ENCODE measurements at regions not wholly inside any gene's neighbourhood (a gene's known extent, or its start where the extent isn't known, plus 50 kb on each side); places are given as distances from the start of the nearest gene placed in this dataset.
"Not testable (repeated sequence)": the region's sequence is repeated elsewhere in the genome, so short reads cannot be mapped to it uniquely, and the experiment has no call there.

DNA sequence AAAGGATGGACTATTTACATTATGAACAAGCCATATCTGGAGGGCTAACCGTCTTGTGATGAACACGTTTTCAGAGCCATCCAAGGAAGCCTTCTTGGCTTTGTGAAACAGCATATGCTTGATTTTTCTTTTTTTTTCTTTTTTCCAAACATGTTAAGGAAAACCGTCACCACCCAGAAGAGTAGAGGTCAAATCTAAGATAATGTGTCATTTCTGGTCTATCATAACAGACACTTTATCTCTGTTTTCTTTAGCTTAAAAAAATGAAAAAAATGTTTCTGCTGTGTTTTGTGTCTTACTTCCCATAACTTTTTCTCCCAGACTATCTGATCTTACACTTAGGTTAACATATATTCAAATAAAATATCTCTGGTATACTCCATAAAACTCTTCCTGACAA, 76.1 kb upstream of the DGKB start:
- Histone ChIP-seq H2AFZ (ENCODE audit: low read depth, low read length, severe bottlenecking) (no peak overlapping the region), H3K79me2 (ENCODE audit: insufficient read depth, low read length) (no peaks in the 10 kb centered on the region), H3K9me3 (ENCODE audit: insufficient read depth, low read length) (no peaks in the 10 kb centered on the region), H3K9me2 (replicated peaks; ENCODE audit: insufficient read depth, low read length) (no peaks in the 10 kb centered on the region), H3K4me2 (ENCODE audit: low read depth, low read length, poor library complexity, severe bottlenecking) (no peak overlapping the region), H3K36me3 (ENCODE audit: low read length) (no peaks in the 10 kb centered on the region), H3K27me3 (ENCODE audit: low read length) (no peaks in the 10 kb centered on the region), H3K4me3 (ENCODE audit: insufficient read depth, low read length, poor library complexity, severe bottlenecking) (no peak overlapping the region), H3K27ac (ENCODE audit: low read depth, low read length) (no peak overlapping the region), H3F3A (ENCODE audit: insufficient read depth) (no peaks in the 10 kb centered on the region), H3K9ac (ENCODE audit: low read length) (no peak overlapping the region), H4K20me1 (ENCODE audit: low read depth, low read length) (no peaks in the 10 kb centered on the region)
- TF ChIP-seq CTCF (IDR thresholded peaks at IDR 0.05; ENCODE audit: insufficient read depth, low read length, poor library complexity, severe bottlenecking) (no peak), EZH2phosphoT487 (conservative IDR thresholded peaks at IDR 0.05; ENCODE audit: low read length) (no peak)

- Histone ChIP-seq H3F3A (ENCODE audit: insufficient read depth) (no peaks in the 10 kb centered on the region), H2AFZ (ENCODE audit: low read depth, low read length, severe bottlenecking) (no peak overlapping the region)
- TF ChIP-seq CTCF (IDR thresholded peaks at IDR 0.05; ENCODE audit: insufficient read depth, low read length, poor library complexity, severe bottlenecking) (no peak), EZH2phosphoT487 (conservative IDR thresholded peaks at IDR 0.05; ENCODE audit: low read length) (no peak)
Measured at GRCh38 chr7:14974688-14975087, 72.1 kb upstream of the DGKB start.

DNA sequence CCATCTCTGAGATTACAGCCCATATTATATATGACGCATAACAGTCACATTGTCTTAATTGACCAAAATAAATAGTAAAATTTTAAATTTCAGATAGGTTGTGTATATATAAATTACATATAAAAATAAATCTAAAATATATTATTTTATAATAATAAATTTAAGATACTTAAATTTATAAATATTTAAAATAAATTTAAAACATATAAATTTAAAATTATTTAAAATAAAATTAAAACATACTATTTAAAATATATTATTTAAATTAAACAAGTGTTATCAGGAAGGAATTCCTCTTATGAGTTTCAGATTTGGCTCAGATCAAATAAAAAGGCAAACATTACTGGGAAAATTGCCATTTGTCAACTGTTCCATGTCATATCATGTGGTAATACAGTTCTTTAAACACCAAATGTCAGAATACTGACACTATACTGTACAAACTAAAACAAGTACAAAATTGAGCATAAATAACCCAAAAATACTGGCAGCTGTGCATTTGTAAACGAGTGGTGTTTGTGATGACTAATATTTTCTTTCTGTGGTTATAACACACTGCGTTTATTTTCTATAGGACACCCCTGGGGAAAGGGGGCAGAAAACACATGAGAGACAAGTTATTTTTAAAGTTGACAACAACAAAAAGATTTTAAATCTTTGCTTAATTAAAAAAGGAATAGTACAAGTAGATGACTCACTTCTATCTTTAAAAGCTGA, 71.3 kb upstream of the DGKB start:
- no peaks in the 10 kb centered on the region for H3K79me2 ChIP-seq (ENCODE audit: insufficient read depth, low read length)
- no peaks in the 10 kb centered on the region for H3K9me2 ChIP-seq (replicated peaks; ENCODE audit: insufficient read depth, low read length)
- no peaks in the 10 kb centered on the region for H4K20me1 ChIP-seq (ENCODE audit: low read depth, low read length)
- no peaks in the 10 kb centered on the region for H3K36me3 ChIP-seq (ENCODE audit: low read length)
- no peak overlapping the region for H3K4me2 ChIP-seq (ENCODE audit: low read depth, low read length, poor library complexity, severe bottlenecking)
- H3K27ac ChIP-seq (ENCODE audit: low read depth, low read length) = no peak overlapping the region
- no peaks in the 10 kb centered on the region for H3K27me3 ChIP-seq (ENCODE audit: low read length)
- H3F3A ChIP-seq (ENCODE audit: insufficient read depth) = no peaks in the 10 kb centered on the region
- H3K4me3 ChIP-seq (ENCODE audit: insufficient read depth, low read length, poor library complexity, severe bottlenecking) = no peak overlapping the region
- no peak overlapping the region for H2AFZ ChIP-seq (ENCODE audit: low read depth, low read length, severe bottlenecking)
- no peaks in the 10 kb centered on the region for H3K9me3 ChIP-seq (ENCODE audit: insufficient read depth, low read length)
- H3K9ac ChIP-seq (ENCODE audit: low read length) = no peak overlapping the region
- TF ChIP-seq CTCF (IDR thresholded peaks at IDR 0.05; ENCODE audit: insufficient read depth, low read length, poor library complexity, severe bottlenecking) (no peak), EZH2phosphoT487 (conservative IDR thresholded peaks at IDR 0.05; ENCODE audit: low read length) (no peak)

More at GRCh38 chr7:14974688-14975087, 72.1 kb upstream of the DGKB start:
- Histone ChIP-seq H3K27ac (ENCODE audit: low read depth, low read length) (no peak overlapping the region), H3K9me3 (ENCODE audit: insufficient read depth, low read length) (no peaks in the 10 kb centered on the region), H3K36me3 (ENCODE audit: low read length) (no peaks in the 10 kb centered on the region), H3K9me2 (replicated peaks; ENCODE audit: insufficient read depth, low read length) (no peaks in the 10 kb centered on the region), H3K4me2 (ENCODE audit: low read depth, low read length, poor library complexity, severe bottlenecking) (no peak overlapping the region), H3K27me3 (ENCODE audit: low read length) (no peaks in the 10 kb centered on the region), H3K79me2 (ENCODE audit: insufficient read depth, low read length) (no peaks in the 10 kb centered on the region), H3K9ac (ENCODE audit: low read length) (no peak overlapping the region), H3K4me3 (ENCODE audit: insufficient read depth, low read length, poor library complexity, severe bottlenecking) (no peak overlapping the region), H4K20me1 (ENCODE audit: low read depth, low read length) (no peaks in the 10 kb centered on the region)

DNA sequence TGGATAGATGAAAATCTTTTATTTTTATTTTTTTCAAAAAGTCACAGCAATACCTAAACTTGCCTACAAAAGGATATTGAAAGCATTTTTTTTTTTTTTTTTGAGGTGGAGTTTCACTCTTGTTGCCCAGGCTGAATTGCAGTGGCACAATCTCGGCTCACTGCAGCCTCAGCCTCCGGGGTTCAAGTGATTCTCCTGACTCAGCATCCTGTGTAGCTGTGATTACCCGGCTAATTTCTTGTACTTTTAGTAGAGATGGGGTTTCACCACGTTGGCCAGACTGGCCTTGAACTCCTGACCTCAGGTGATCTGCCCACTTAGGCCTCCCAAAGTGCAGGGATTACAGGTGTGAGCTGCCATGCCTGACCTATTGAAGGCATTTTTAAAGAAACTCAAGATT, 69.1 kb upstream of the DGKB start:
- H3K9ac ChIP-seq (ENCODE audit: low read length); H3K27me3 ChIP-seq (ENCODE audit: low read length); H3F3A ChIP-seq (ENCODE audit: insufficient read depth); H3K4me3 ChIP-seq (ENCODE audit: insufficient read depth, low read length, poor library complexity, severe bottlenecking); H3K27ac ChIP-seq (ENCODE audit: low read depth, low read length); H3K9me2 ChIP-seq (replicated peaks; ENCODE audit: insufficient read depth, low read length); H3K79me2 ChIP-seq (ENCODE audit: insufficient read depth, low read length); H3K9me3 ChIP-seq (ENCODE audit: insufficient read depth, low read length); H3K36me3 ChIP-seq (ENCODE audit: low read length); H3K4me2 ChIP-seq (ENCODE audit: low read depth, low read length, poor library complexity, severe bottlenecking); H2AFZ ChIP-seq (ENCODE audit: low read depth, low read length, severe bottlenecking); H4K20me1 ChIP-seq (ENCODE audit: low read depth, low read length): not testable (repeated sequence)

DNA sequence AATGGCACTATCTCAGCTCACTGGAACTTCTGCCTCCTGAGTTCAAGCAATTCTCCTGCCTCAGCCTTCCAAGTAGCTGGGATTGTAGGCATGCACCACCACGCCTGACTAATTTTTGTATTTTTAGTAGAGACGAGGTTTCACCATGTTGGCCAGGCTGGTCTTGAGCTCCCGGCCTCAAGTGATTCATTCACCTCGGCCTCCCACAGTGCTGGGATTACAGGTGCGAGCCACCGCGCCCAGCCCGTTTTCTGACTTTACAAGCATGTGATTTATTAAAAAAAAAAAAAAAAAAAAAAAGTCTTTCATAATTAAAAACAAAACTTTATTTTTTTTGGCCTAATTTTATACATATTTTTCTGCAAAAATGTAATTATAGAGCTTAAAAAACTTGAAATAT, 64.8 kb upstream of the DGKB start:
- H3K27me3 ChIP-seq (ENCODE audit: low read length); H3K4me2 ChIP-seq (ENCODE audit: low read depth, low read length, poor library complexity, severe bottlenecking); H3K9ac ChIP-seq (ENCODE audit: low read length); H3K36me3 ChIP-seq (ENCODE audit: low read length); H3F3A ChIP-seq (ENCODE audit: insufficient read depth); H3K9me3 ChIP-seq (ENCODE audit: insufficient read depth, low read length); H3K9me2 ChIP-seq (replicated peaks; ENCODE audit: insufficient read depth, low read length); H3K27ac ChIP-seq (ENCODE audit: low read depth, low read length); H3K79me2 ChIP-seq (ENCODE audit: insufficient read depth, low read length); H2AFZ ChIP-seq (ENCODE audit: low read depth, low read length, severe bottlenecking); H4K20me1 ChIP-seq (ENCODE audit: low read depth, low read length); H3K4me3 ChIP-seq (ENCODE audit: insufficient read depth, low read length, poor library complexity, severe bottlenecking): not testable (repeated sequence)
